K562 (cell line): ENCODE measurements at regions not wholly inside any gene's neighbourhood (a gene's known extent, or its start where the extent isn't known, plus 50 kb on each side); places are given as distances from the start of the nearest gene placed in this dataset.

ENCODE experiments used
- ATAC-seq: fragments of 200-7000 bp; cut with Tn5 transposase; 3 replicates; pipeline ENCODE4 v1.9.1; 2020; ENCODE audit warnings: moderate library complexity
- BruUV-seq: library from RNA; stranded (reverse); fragments of 400-500 nt; replicated peaks from 2 replicates; lab custom pipeline; 2021; lab: Mats Ljungman, UMichigan
- CTCF ChIA-PET: fragments of 300-600 bp; formaldehyde crosslinking; extraction: SDS; loops from one replicate; lab custom pipeline; 2021; ENCODE audit warnings: low intra/inter-chr PET ratio; lab: Yijun Ruan, JAX
- POLR2A ChIA-PET: fragments of 300-600, 350-650 bp; sonication (Branson Sonifier 250); formaldehyde crosslinking; extraction: SDS; loops from one replicate; lab custom pipeline; 2021; ENCODE audit warnings: antibody characterized with exemption, inconsistent platforms; lab: Yijun Ruan, JAX
- DNase-seq, 4 experiments: peaks; one replicate each; pipeline versions ENCODE4 v3.0.0 to v3.0.0-alpha.2; 2011 to 2018; ENCODE audit warnings: low spot score in 3 of 4, mixed read lengths in 3 of 4; ENCODE audit errors: extremely low read depth in 1 of 4
- FAIRE-seq: peaks from 2 replicates; lab custom pipeline; 2011; peaks lifted over from hg19 to GRCh38; lab: Jason Lieb, UNC
- H2AFZ ChIP-seq: 2 replicates; pipeline ENCODE4 v1.6.0; 2011; ENCODE audit warnings: low read depth, low read length, control low read depth, inconsistent platforms
- H3K27ac ChIP-seq: fragments of 200-600 bp; 3 replicates; pipeline ENCODE4 v1.8.0; 2011; ENCODE audit warnings: low read depth, mild to moderate bottlenecking, control low read depth, inconsistent platforms, low read length, moderate library complexity, mixed read lengths; ENCODE audit errors: extremely low read depth
- H3K27me3 ChIP-seq, 2 experiments: fragments of 300-600 bp in 1 of 2; 2 replicates in 1 of 2; 3 replicates in 1 of 2; pipeline versions ENCODE4 v1.6.0 to v1.8.0; 2011; ENCODE audit warnings: inconsistent platforms in 2 of 2, low read length in 2 of 2, mild to moderate bottlenecking in 1 of 2, mixed read lengths in 1 of 2, moderate library complexity in 1 of 2; ENCODE audit not compliant: control insufficient read depth in 2 of 2, insufficient read depth in 2 of 2
- H3K36me3 ChIP-seq: fragments of 300-600 bp; 3 replicates; pipeline ENCODE4 v1.8.0; 2011; ENCODE audit warnings: mild to moderate bottlenecking, low read length, inconsistent platforms; ENCODE audit not compliant: control insufficient read depth, insufficient read depth
- H3K4me1 ChIP-seq, 2 experiments: fragments of 200-600 bp in 1 of 2; replicated peaks in 1 of 2; 2 replicates in 1 of 2; 3 replicates in 1 of 2; pipeline versions ENCODE4 v1.5.1 to v1.8.0; 2011; ENCODE audit warnings: inconsistent platforms in 2 of 2, low read length in 2 of 2, mild to moderate bottlenecking in 1 of 2, mixed read lengths in 1 of 2, moderate library complexity in 1 of 2; ENCODE audit not compliant: control insufficient read depth in 2 of 2, insufficient read depth in 2 of 2
- H3K4me2 ChIP-seq: 2 replicates; pipeline ENCODE4 v1.6.1; 2011; ENCODE audit warnings: low read length, control low read depth, inconsistent platforms, mixed read lengths; ENCODE audit not compliant: insufficient read depth
- H3K4me3 ChIP-seq: fragments of 200-600 bp; sonication (generic), shearing (Covaris generic); 2 replicates; pipeline ENCODE4 v1.5.1; 2016; ENCODE audit warnings: control low read depth, inconsistent platforms
- H3K79me2 ChIP-seq: fragments of 200-600 bp; 3 replicates; pipeline ENCODE4 v1.8.0; 2011; ENCODE audit warnings: low read length, inconsistent platforms; ENCODE audit not compliant: control insufficient read depth, insufficient read depth
- H3K9ac ChIP-seq, 2 experiments: 2 replicates each; pipeline versions ENCODE4 v1.6.0 to v1.6.1; 2011; ENCODE audit warnings: low read depth in 2 of 2, low read length in 2 of 2, control low read depth in 1 of 2, inconsistent platforms in 1 of 2, mild to moderate bottlenecking in 1 of 2, mixed read lengths in 1 of 2; ENCODE audit not compliant: insufficient read depth in 1 of 2
- H3K9me1 ChIP-seq: one replicate; pipeline ENCODE4 v1.6.0; 2011; ENCODE audit warnings: inconsistent platforms, mild to moderate bottlenecking, low read length, moderate library complexity; ENCODE audit not compliant: control insufficient read depth, insufficient read depth
- H3K9me3 ChIP-seq: replicated peaks from 2 replicates; pipeline ENCODE4 v1.5.1; 2011; ENCODE audit warnings: low read depth, low read length, inconsistent platforms; ENCODE audit not compliant: control insufficient read depth, insufficient read depth
- H4K20me1 ChIP-seq: replicated peaks from 2 replicates; pipeline ENCODE4 v1.6.1; 2011; ENCODE audit warnings: low read length, inconsistent platforms, mixed read lengths; ENCODE audit not compliant: control insufficient read depth, insufficient read depth
- ATF2 ChIP-seq: sonication (generic); formaldehyde crosslinking; IDR thresholded peaks from 2 replicates; pipeline ENCODE4 v1.8.1; 2022; ENCODE audit warnings: missing genetic modification reagents
- ATF7 ChIP-seq: fragments of 450-650 bp; IDR thresholded peaks from 2 replicates; pipeline ENCODE4 v1.7.1; 2014; ENCODE audit warnings: mild to moderate bottlenecking, moderate library complexity
- CGGBP1 ChIP-seq: fragments of 250-450 bp; sonication (Bioruptor Pico); IDR thresholded peaks from 2 replicates; pipeline ENCODE4 v1.9.0; 2021; ENCODE audit warnings: mild to moderate bottlenecking
- CHD1 ChIP-seq: fragments of 200-600 bp; sonication (generic); IDR thresholded peaks from one replicate; pipeline ENCODE4 v1.6.1; 2012; ENCODE audit warnings: mild to moderate bottlenecking, moderate library complexity, low read length, inconsistent platforms
- ETS2 ChIP-seq: IDR thresholded peaks from 2 replicates; pipeline ENCODE4 v1.6.1; 2016; ENCODE audit warnings: borderline replicate concordance, missing genetic modification characterization, mild to moderate bottlenecking, moderate library complexity, missing compliant biosample characterization; ENCODE audit not compliant: poor library complexity, severe bottlenecking
- EZH2 ChIP-seq: IDR thresholded peaks from 2 replicates; pipeline ENCODE4 v1.6.1; 2012; ENCODE audit warnings: low read depth, mild to moderate bottlenecking, inconsistent platforms, low read length, borderline replicate concordance
- FOXK1 ChIP-seq: sonication (generic); formaldehyde crosslinking; IDR thresholded peaks from 2 replicates; pipeline ENCODE4 v1.8.0; 2022; ENCODE audit warnings: missing genetic modification reagents, mild to moderate bottlenecking, borderline replicate concordance
- FOXP1 ChIP-seq: sonication (generic); formaldehyde crosslinking; IDR thresholded peaks from 2 replicates; pipeline ENCODE4 v1.8.0; 2022; ENCODE audit warnings: mild to moderate bottlenecking, missing genetic modification reagents
- HMGN3 ChIP-seq: IDR thresholded peaks from 2 replicates; pipeline ENCODE4 v1.6.1; 2011; ENCODE audit warnings: borderline replicate concordance, low read depth, mild to moderate bottlenecking, mixed read lengths, low read length; ENCODE audit not compliant: insufficient read length; ENCODE audit errors: extremely low read depth
- LARP7 ChIP-seq: fragments of 450-650 bp; IDR thresholded peaks from 2 replicates; pipeline ENCODE4 v1.6.1; 2016
- POLR2AphosphoS5 ChIP-seq: IDR thresholded peaks from 2 replicates; pipeline ENCODE4 v1.6.1; 2011; ENCODE audit warnings: mild to moderate bottlenecking, low read depth, low read length, moderate library complexity; ENCODE audit not compliant: control insufficient read depth, insufficient read depth
- RBM39 ChIP-seq: fragments of 200-400 bp; formaldehyde crosslinking; optimal IDR thresholded peaks from 2 replicates; pipeline ENCODE3; 2018; ENCODE audit warnings: low read depth, low read length
- ZBTB43 ChIP-seq: sonication (generic); formaldehyde crosslinking; IDR thresholded peaks from 2 replicates; pipeline ENCODE4 v1.8.0; 2023; ENCODE audit warnings: mild to moderate bottlenecking, missing genetic modification reagents
- ZKSCAN8 ChIP-seq: fragments of 200-800 bp; sonication (Bioruptor generic); IDR thresholded peaks from 2 replicates; pipeline ENCODE4 v1.6.1; 2016; ENCODE audit warnings: missing genetic modification characterization, missing compliant biosample characterization
- ZNF511 ChIP-seq: sonication (generic); formaldehyde crosslinking; IDR thresholded peaks from 2 replicates; pipeline ENCODE4 v1.8.0; 2022; ENCODE audit warnings: mild to moderate bottlenecking, missing genetic modification reagents
- WGBS: fragments of 100-300 bp; shearing (Covaris generic); methylation state at CpG from one replicate; pipeline ENCODE4 v1.1.6; 2016; ENCODE audit warnings: low coverage, mixed read lengths; ENCODE audit not compliant: insufficient coverage; ENCODE audit errors: missing lambda C conversion rate; 5-methylcytosine and 5-hydroxymethylcytosine counted together
- in situ Hi-C: fragments of 300-500 bp; cut with MboI; formaldehyde crosslinking; loops from 4 replicates; pipeline ENCODE4 v1.15.0; 2018; ENCODE audit warnings: inconsistent platforms, mixed read lengths
- intact Hi-C: fragments of 100-400 bp; cut with micrococcal nuclease; formaldehyde crosslinking; loops from 2 replicates; pipeline ENCODE4 v1.14.2; 2022

GRCh38 chr6:26198722-26199056 is 111.5 kb downstream of the HFE start (continued):
- 0 out of 2 replicates have a peak, but pooled peaks have one; percentile 25 for TF ChIP-seq ATF2 (CRISPR knock-in tag)
- TF ChIP-seq EZH2 = no peak
- 0 out of 2 replicates have a peak, but pooled peaks have one; percentile 51 for TF ChIP-seq LARP7
- TF ChIP-seq CHD1 = peak; percentile 98
- 0 out of 2 replicates have a peak, but pooled peaks have one; percentile 6 for TF ChIP-seq ZKSCAN8
- TF ChIP-seq HMGN3 = no peak
- TF ChIP-seq FOXK1 (CRISPR knock-in tag) = peak; percentile 87
- TF ChIP-seq ATF7 = no peak

- H2AFZ ChIP-seq = no peak overlapping the region
- peak; percentile 77; the same call in 1 of the 2 replicates for TF ChIP-seq FOXP1 (CRISPR knock-in tag)
- peak; percentile 83 for TF ChIP-seq RBM39
- peak; percentile 89 for TF ChIP-seq POLR2AphosphoS5
- TF ChIP-seq ZNF511 (CRISPR knock-in tag) = peak; percentile 97
- TF ChIP-seq CGGBP1 = peak; percentile 87; the same call in 1 of the 2 replicates
- peak; percentile 45; the same call in 1 of the 2 replicates for TF ChIP-seq ZBTB43 (CRISPR knock-in tag)
- no peak for TF ChIP-seq ETS2 (tag)
Measured at GRCh38 chr6:26199057-26199772, 112.0 kb downstream of the HFE start.

More at GRCh38 chr6:26199057-26199772, 112.0 kb downstream of the HFE start:
- ChIA-PET CTCF (interaction anchor here (0.7 kb wide), 1 partner anchor 149 kb away, joined by 4 read pairs; no protein-coding TSS in a partner anchor), POLR2A (interaction anchor here (0.6 to 18.6 kb wide), 74 partner anchors 8 to 1694 kb away, joined by 3 to 1095 read pairs (median 6); partner anchors contain the start of gene HMGN4)
- Histone ChIP-seq H3K36me3 (peaks cover 47% of the 10 kb centered on the region), H3K4me3 (peak overlapping the region; percentile 86), H3K9me1 (no peaks in the 10 kb centered on the region), H3K27me3 (no peaks in the 10 kb centered on the region), H3K27ac (peak overlapping the region; percentile 99), H3K79me2 (peaks cover 97% of the 10 kb centered on the region), H3K4me2 (peak overlapping the region; percentile 97), H3K4me1 (peaks cover 8 to 10% of the 10 kb centered on the region in 2 experiments; a peak in 4 of 5 replicates), H4K20me1 (peaks cover 40% of the 10 kb centered on the region), H3K9ac (peak overlapping the region; percentile 88 to 98), H3K9me3 (no peaks in the 10 kb centered on the region)
- DNase-seq (peak; percentile 67 to 95 (median 83)), ATAC-seq (peak; percentile 64), FAIRE-seq (peak; percentile 92)
- no TSS peak for BruUV-seq
- WGBS = under 1% methylated on average over 42 of the region's 42 CpGs
- in situ Hi-C loops = loop anchor here (5.0 to 25.0 kb wide), 3 partner anchors 77 to 933 kb away; a partner anchor contains a TSS
- intact Hi-C loops = loop anchor here (1.0 to 2.0 kb wide), 7 partner anchors 17 to 948 kb away; a partner anchor contains a TSS
